ENCODE measurements at regions not wholly inside any gene's neighbourhood (a gene's known extent, or its start where the extent isn't known, plus 50 kb on each side); places are given as distances from the start of the nearest gene placed in this dataset.

GRCh38 chr6:15770347-15771143 is 107.7 kb upstream of the DTNBP1 start:
- Mint-ChIP-seq H3K27ac (no peak overlapping the region), H3K36me3 (ENCODE audit: insufficient read depth in 1 of 3, low read depth in 3 of 3) (no peaks in the 10 kb centered on the region), H3K27me3 (ENCODE audit: low read depth) (peaks cover 8% of the 10 kb centered on the region), H3K4me3 (no peak overlapping the region), H3K4me1 (no peaks in the 10 kb centered on the region), H3K9me3 (no peaks in the 10 kb centered on the region)
- H3K79me2 ChIP-seq (ENCODE audit: insufficient read depth, low read length), result no peaks in the 10 kb centered on the region
- no peaks in the 10 kb centered on the region for H3K23me2 ChIP-seq (ENCODE audit: insufficient read length, low read depth, low read length, poor library complexity, severe bottlenecking)
- H3K79me1 ChIP-seq (ENCODE audit: insufficient read depth, low read depth, low read length, poor library complexity, severe bottlenecking), result no peaks in the 10 kb centered on the region
- no peak overlapping the region for H3K27ac ChIP-seq (ENCODE audit: insufficient read length, low read depth, low read length)
- H2BK120ac ChIP-seq (ENCODE audit: low read depth, low read length, poor library complexity, severe bottlenecking), result no peak overlapping the region
- no peak overlapping the region for H2BK15ac ChIP-seq (ENCODE audit: low read depth, low read length)
- H3T11ph ChIP-seq (ENCODE audit: low read length), result no peak overlapping the region
- H4K20me1 ChIP-seq (ENCODE audit: control insufficient read depth, insufficient read depth, insufficient read length), result no peaks in the 10 kb centered on the region
- H2AK5ac ChIP-seq (ENCODE audit: insufficient read length, low read length), result no peak overlapping the region
- no peak overlapping the region for H2AFZ ChIP-seq (ENCODE audit: low read length)
- no peak overlapping the region for H3K23ac ChIP-seq (ENCODE audit: insufficient read length, low read depth, low read length)
- H2BK12ac ChIP-seq (ENCODE audit: insufficient read length, low read depth, low read length), result no peak overlapping the region
- H2BK20ac ChIP-seq (ENCODE audit: low read depth, low read length, poor library complexity, severe bottlenecking), result no peak overlapping the region
- H3K27me3 ChIP-seq (ENCODE audit: insufficient read depth, low read length), result no peaks in the 10 kb centered on the region
- no peak overlapping the region for H3K4ac ChIP-seq (ENCODE audit: low read depth, low read length)
- H3K4me2 ChIP-seq (ENCODE audit: insufficient read depth, insufficient read length, low read length), result no peak overlapping the region
- no peak overlapping the region for H4K5ac ChIP-seq (ENCODE audit: insufficient read length, low read depth, low read length)
- no peak overlapping the region for H2BK5ac ChIP-seq (ENCODE audit: insufficient read length, low read length)
- DNase-seq, result no peak
- no peaks in the 10 kb centered on the region for H3K4me1 ChIP-seq (ENCODE audit: insufficient read depth, low read length)
- no CpG with 5 or more reads among the region's 4 CpGs for WGBS (ENCODE audit: extremely low coverage, insufficient read length, low lambda C conversion rate)
- TF ChIP-seq, protein P1, sequence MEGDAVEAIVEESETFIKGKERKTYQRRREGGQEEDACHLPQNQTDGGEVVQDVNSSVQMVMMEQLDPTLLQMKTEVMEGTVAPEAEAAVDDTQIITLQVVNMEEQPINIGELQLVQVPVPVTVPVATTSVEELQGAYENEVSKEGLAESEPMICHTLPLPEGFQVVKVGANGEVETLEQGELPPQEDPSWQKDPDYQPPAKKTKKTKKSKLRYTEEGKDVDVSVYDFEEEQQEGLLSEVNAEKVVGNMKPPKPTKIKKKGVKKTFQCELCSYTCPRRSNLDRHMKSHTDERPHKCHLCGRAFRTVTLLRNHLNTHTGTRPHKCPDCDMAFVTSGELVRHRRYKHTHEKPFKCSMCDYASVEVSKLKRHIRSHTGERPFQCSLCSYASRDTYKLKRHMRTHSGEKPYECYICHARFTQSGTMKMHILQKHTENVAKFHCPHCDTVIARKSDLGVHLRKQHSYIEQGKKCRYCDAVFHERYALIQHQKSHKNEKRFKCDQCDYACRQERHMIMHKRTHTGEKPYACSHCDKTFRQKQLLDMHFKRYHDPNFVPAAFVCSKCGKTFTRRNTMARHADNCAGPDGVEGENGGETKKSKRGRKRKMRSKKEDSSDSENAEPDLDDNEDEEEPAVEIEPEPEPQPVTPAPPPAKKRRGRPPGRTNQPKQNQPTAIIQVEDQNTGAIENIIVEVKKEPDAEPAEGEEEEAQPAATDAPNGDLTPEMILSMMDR (conservative IDR thresholded peaks at IDR 0.05), result no peak
- no peak overlapping the region for H4K8ac ChIP-seq (replicated peaks; ENCODE audit: insufficient read length, low read depth, low read length)
- no peak overlapping the region for H3K14ac ChIP-seq (ENCODE audit: insufficient read depth, low read length)
- H3K9me3 ChIP-seq (ENCODE audit: control insufficient read depth, low read depth, low read length), result no peaks in the 10 kb centered on the region
- no peak overlapping the region for H4K91ac ChIP-seq (ENCODE audit: insufficient read length, low read depth, low read length)
- H3K18ac ChIP-seq (ENCODE audit: insufficient read length, low read depth, low read length), result no peak overlapping the region
- no peak overlapping the region for H3K56ac ChIP-seq (ENCODE audit: insufficient read length, low read depth, low read length)
- no peak overlapping the region for H3K9ac ChIP-seq (ENCODE audit: extremely low read depth, insufficient read length, low read length)
